ENCODE measurements at regions not wholly inside any gene's neighbourhood (a gene's known extent, or its start where the extent isn't known, plus 50 kb on each side); places are given as distances from the start of the nearest gene placed in this dataset.

- TF ChIP-seq CTCF (conservative IDR thresholded peaks at IDR 0.05; ENCODE audit: low read depth, low read length) (no peak), POLR2A (IDR thresholded peaks at IDR 0.05; ENCODE audit: low read depth, low read length) (no peak), MAFK (IDR thresholded peaks at IDR 0.05; ENCODE audit: low read depth, low read length) (no peak), MXI1 (IDR thresholded peaks at IDR 0.05; ENCODE audit: borderline replicate concordance, low read depth, low read length) (no peak), USF2 (IDR thresholded peaks at IDR 0.05; ENCODE audit: low read depth, low read length) (no peak), SMC3 (IDR thresholded peaks at IDR 0.05; ENCODE audit: low read depth, low read length) (no peak), CEBPB (IDR thresholded peaks at IDR 0.05; ENCODE audit: low read depth, low read length) (no peak), RFX5 (IDR thresholded peaks at IDR 0.05; ENCODE audit: low read depth, low read length) (no peak), BHLHE40 (IDR thresholded peaks at IDR 0.05; ENCODE audit: low read depth, low read length) (no peak), RCOR1 (IDR thresholded peaks at IDR 0.05; ENCODE audit: insufficient replicate concordance, low read length) (no peak), RAD21 (IDR thresholded peaks at IDR 0.05; ENCODE audit: low read length) (no peak)
These were observed 352.9 kb downstream of the CYRIA start for GRCh38 chr2:16312771-16313170.

Data from IMR-90 (cell line).